B cell (primary cell): ENCODE measurements at regions not wholly inside any gene's neighbourhood (a gene's known extent, or its start where the extent isn't known, plus 50 kb on each side); places are given as distances from the start of the nearest gene placed in this dataset.

ENCODE experiments used
- ATAC-seq: fragments of 200-7000 bp; cut with Tn5 transposase; one replicate; pipeline ENCODE4 v1.10.0; 2021; ENCODE audit warnings: low read depth, mild to moderate bottlenecking, moderate number of reproducible peaks, moderate library complexity
- CTCF ChIA-PET: fragments of 350-600 bp; sonication (Branson Sonifier 250); formaldehyde crosslinking; loops from one replicate; lab custom pipeline; 2021; ENCODE audit warnings: antibody characterized with exemption, inconsistent platforms; lab: Charles Lee
- POLR2A ChIA-PET: fragments of 350-600 bp; sonication (Branson Sonifier 250); formaldehyde crosslinking; loops from one replicate; lab custom pipeline; 2021; ENCODE audit warnings: antibody characterized with exemption; lab: Charles Lee
- DNase-seq: peaks from one replicate; pipeline ENCODE4 v3.0.0; 2013
- H2AFZ ChIP-seq: 2 replicates; pipeline ENCODE4 v1.6.1; 2012; ENCODE audit warnings: mild to moderate bottlenecking, low read depth, low read length; ENCODE audit not compliant: insufficient read depth, poor library complexity, severe bottlenecking
- H3K27ac ChIP-seq, 2 donors: 1 replicate in 1 of 2; 2 replicates in 1 of 2; pipeline ENCODE4 v1.5.1; 2012 to 2013; ENCODE audit warnings: low read length in 2 of 2, mild to moderate bottlenecking in 2 of 2, moderate library complexity in 1 of 2
- H3K27me3 ChIP-seq, 4 experiments: fragments of 200-600 bp in 1 of 4; sonication (generic) in 1 of 4; replicated peaks in 1 of 4; 1 replicate in 2 of 4; 2 replicates in 2 of 4; pipeline versions ENCODE4 v1.6.1 to v1.7.0; 2013 to 2016; ENCODE audit warnings: low read length in 3 of 4, mild to moderate bottlenecking in 2 of 4, mixed read lengths in 1 of 4, moderate library complexity in 1 of 4; ENCODE audit not compliant: insufficient read depth in 4 of 4, control insufficient read depth in 3 of 4; ENCODE audit errors: control extremely low read depth in 1 of 4
- H3K36me3 ChIP-seq, 2 experiments: replicated peaks in 1 of 2; 1 replicate in 1 of 2; 2 replicates in 1 of 2; pipeline versions ENCODE4 v1.6.1 to v1.7.1; 2013; ENCODE audit warnings: low read length in 1 of 2; ENCODE audit not compliant: insufficient read depth in 2 of 2, control insufficient read depth in 1 of 2; ENCODE audit errors: control extremely low read depth in 1 of 2, extremely low read depth in 1 of 2
- H3K4me1 ChIP-seq, 2 donors: fragments of 200-600 bp in 1 of 2; sonication (generic) in 1 of 2; 1 replicate in 1 of 2; 2 replicates in 1 of 2; pipeline versions ENCODE4 v1.5.1 to v1.6.1; 2013 to 2017; ENCODE audit warnings: low read length in 2 of 2; ENCODE audit not compliant: control insufficient read depth in 2 of 2, insufficient read depth in 2 of 2
- H3K4me2 ChIP-seq: replicated peaks from 2 replicates; pipeline ENCODE3; 2012; ENCODE audit warnings: mild to moderate bottlenecking, low read depth, low read length; ENCODE audit not compliant: poor library complexity, severe bottlenecking
- H3K4me3 ChIP-seq, 5 experiments: fragments of 200-600 bp in 1 of 5; sonication (generic) in 1 of 5; 1 replicate in 3 of 5; 2 replicates in 2 of 5; pipeline versions ENCODE4 v1.5.1 to v1.7.0; 2011 to 2016; ENCODE audit warnings: low read length in 4 of 5, mild to moderate bottlenecking in 4 of 5, low read depth in 2 of 5, control low read depth in 1 of 5, moderate library complexity in 1 of 5; ENCODE audit not compliant: insufficient read depth in 1 of 5; ENCODE audit errors: control extremely low read depth in 1 of 5, extremely low read depth in 1 of 5
- H3K79me2 ChIP-seq: fragments of 200-600 bp; sonication (generic); one replicate; pipeline ENCODE4 v1.6.0; 2016; ENCODE audit warnings: low read length; ENCODE audit not compliant: control insufficient read depth, insufficient read depth
- H3K9ac ChIP-seq: fragments of 200-600 bp; sonication (generic); 2 replicates; pipeline ENCODE4 v1.6.1; 2017; ENCODE audit warnings: mild to moderate bottlenecking, low read length, moderate library complexity
- H3K9me3 ChIP-seq, 3 donors: one replicate each; pipeline versions ENCODE4 v1.6.1 to v1.7.1; 2013; ENCODE audit warnings: low read length in 2 of 3; ENCODE audit not compliant: control insufficient read depth in 2 of 3, insufficient read depth in 1 of 3; ENCODE audit errors: control extremely low read depth in 1 of 3
- H4K20me1 ChIP-seq: 2 replicates; pipeline ENCODE4 v1.6.0; 2012; ENCODE audit warnings: mild to moderate bottlenecking, low read length; ENCODE audit not compliant: insufficient read depth, control insufficient read depth, poor library complexity, severe bottlenecking
- H3K27ac Mint-ChIP-seq: one replicate; pipeline ENCODE4 v1.8.0; 2021; ENCODE audit warnings: mixed read lengths
- H3K27me3 Mint-ChIP-seq: one replicate; pipeline ENCODE4 v1.8.0; 2021; ENCODE audit warnings: mixed read lengths
- H3K4me1 Mint-ChIP-seq: one replicate; pipeline ENCODE4 v1.8.0; 2021; ENCODE audit warnings: mixed read lengths
- H3K4me3 Mint-ChIP-seq: one replicate; pipeline ENCODE4 v1.8.0; 2021; ENCODE audit warnings: mixed read lengths
- H3K9me3 Mint-ChIP-seq: one replicate; pipeline ENCODE4 v1.8.0; 2022; ENCODE audit warnings: mixed read lengths; ENCODE audit not compliant: insufficient read depth
- EZH2 ChIP-seq: IDR thresholded peaks from 2 replicates; pipeline ENCODE4 v1.6.1; 2012; ENCODE audit warnings: borderline replicate concordance, low read depth, mild to moderate bottlenecking, moderate library complexity, low read length; ENCODE audit not compliant: insufficient read depth, poor library complexity, severe bottlenecking
- WGBS: methylation state at CpG from one replicate; pipeline ENCODE4 v1.1.5; 2013; ENCODE audit warnings: missing lambda C conversion rate; ENCODE audit not compliant: insufficient coverage; 5-methylcytosine and 5-hydroxymethylcytosine counted together
- intact Hi-C: fragments of 100-400 bp; cut with micrococcal nuclease; formaldehyde crosslinking; loops from one replicate; pipeline ENCODE4 v1.10.0; 2022
- TF ChIP-seq, protein P1 (sequence below): fragments of 200-600 bp; IDR thresholded peaks from one replicate; pipeline ENCODE4 v1.8.0; 2022; ENCODE audit warnings: antibody characterized with exemption, mild to moderate bottlenecking

DNA sequence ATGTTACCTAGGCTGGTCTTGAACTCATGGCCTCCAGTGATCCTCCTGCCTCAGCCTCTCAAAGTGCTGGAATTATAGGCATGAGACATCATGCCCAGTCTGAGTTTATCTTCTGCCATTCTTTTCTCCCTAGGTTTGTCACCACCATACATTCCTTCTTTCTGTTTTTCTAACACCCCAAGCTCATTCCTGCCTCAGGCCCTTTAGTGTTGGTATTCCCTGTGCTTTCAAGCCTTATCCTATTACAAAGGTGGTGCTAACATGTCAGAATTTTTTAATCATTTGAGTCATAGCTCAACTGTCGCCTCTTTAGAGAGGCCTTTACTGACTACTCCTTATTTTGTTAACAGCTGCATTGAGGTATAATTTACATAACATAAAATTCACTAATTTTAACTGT, 221.1 kb upstream of the PRSS16 start:
- Histone ChIP-seq H3K36me3 (no peaks in the 10 kb centered on the region), H3K9ac (no peak overlapping the region), H3K4me1 (no peaks in the 10 kb centered on the region), H3K9me3 (peaks cover 0 to 2% (median 0%) of the 10 kb centered on the region in 3 donors), H2AFZ (no peak overlapping the region), H3K4me2 (no peak overlapping the region), H3K27ac (no peak overlapping the region), H3K4me3 (no peak overlapping the region), H3K79me2 (no peaks in the 10 kb centered on the region), H3K27me3 (peaks cover 0 to 8% (median 1%) of the 10 kb centered on the region in 4 experiments), H4K20me1 (no peaks in the 10 kb centered on the region)
- intact Hi-C loops = no loop called here
- no peak overlapping the region for H3K4me3 Mint-ChIP-seq
- H3K27ac Mint-ChIP-seq = no peak overlapping the region
- ATAC-seq = no peak
- peaks cover 60% of the 10 kb centered on the region for H3K27me3 Mint-ChIP-seq
- WGBS = no CpG with 5 or more reads among the region's 1 CpG
- no peak for DNase-seq
- no peaks in the 10 kb centered on the region for H3K9me3 Mint-ChIP-seq
- CTCF ChIA-PET = no interaction called here
- no peaks in the 10 kb centered on the region for H3K4me1 Mint-ChIP-seq
- POLR2A ChIA-PET = no interaction called here
- TF ChIP-seq EZH2 = no peak
- TF ChIP-seq, protein P1, sequence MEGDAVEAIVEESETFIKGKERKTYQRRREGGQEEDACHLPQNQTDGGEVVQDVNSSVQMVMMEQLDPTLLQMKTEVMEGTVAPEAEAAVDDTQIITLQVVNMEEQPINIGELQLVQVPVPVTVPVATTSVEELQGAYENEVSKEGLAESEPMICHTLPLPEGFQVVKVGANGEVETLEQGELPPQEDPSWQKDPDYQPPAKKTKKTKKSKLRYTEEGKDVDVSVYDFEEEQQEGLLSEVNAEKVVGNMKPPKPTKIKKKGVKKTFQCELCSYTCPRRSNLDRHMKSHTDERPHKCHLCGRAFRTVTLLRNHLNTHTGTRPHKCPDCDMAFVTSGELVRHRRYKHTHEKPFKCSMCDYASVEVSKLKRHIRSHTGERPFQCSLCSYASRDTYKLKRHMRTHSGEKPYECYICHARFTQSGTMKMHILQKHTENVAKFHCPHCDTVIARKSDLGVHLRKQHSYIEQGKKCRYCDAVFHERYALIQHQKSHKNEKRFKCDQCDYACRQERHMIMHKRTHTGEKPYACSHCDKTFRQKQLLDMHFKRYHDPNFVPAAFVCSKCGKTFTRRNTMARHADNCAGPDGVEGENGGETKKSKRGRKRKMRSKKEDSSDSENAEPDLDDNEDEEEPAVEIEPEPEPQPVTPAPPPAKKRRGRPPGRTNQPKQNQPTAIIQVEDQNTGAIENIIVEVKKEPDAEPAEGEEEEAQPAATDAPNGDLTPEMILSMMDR = no peak

DNA sequence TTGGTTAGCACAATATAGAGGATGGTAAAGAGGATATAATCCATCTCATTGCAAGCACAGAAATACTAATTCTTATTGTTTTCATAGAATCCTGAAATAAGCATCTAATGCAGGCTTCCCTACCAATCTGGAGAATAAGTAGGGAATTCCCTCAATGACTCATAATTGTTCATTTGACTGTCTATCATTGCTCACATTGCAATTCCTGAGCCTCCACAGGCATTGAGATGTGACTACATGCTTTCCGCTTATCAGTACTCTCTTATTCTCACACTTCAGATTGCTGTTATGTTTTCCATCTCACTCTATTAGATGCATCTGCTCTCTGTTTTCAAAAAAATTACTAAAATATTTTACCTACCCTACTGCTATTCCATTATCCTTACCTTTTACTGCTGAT, 216.2 kb upstream of the PRSS16 start:
- ChIA-PET POLR2A (no interaction called here), CTCF (no interaction called here)
- no peaks in the 10 kb centered on the region for H3K36me3 ChIP-seq
- DNase-seq = no peak
- H3K27me3 ChIP-seq = peaks cover 0 to 21% (median 4%) of the 10 kb centered on the region in 4 experiments
- Mint-ChIP-seq H3K27me3 (peaks cover 53% of the 10 kb centered on the region), H3K27ac (no peak overlapping the region), H3K4me3 (no peak overlapping the region), H3K4me1 (no peaks in the 10 kb centered on the region), H3K9me3 (no peaks in the 10 kb centered on the region)
- H3K9me3 ChIP-seq = peaks cover 0 to 2% (median 0%) of the 10 kb centered on the region in 3 donors
- no peak overlapping the region for H3K4me2 ChIP-seq
- H3K4me1 ChIP-seq = no peaks in the 10 kb centered on the region
- H3K9ac ChIP-seq = no peak overlapping the region
- intact Hi-C loops = no loop called here
- no peaks in the 10 kb centered on the region for H4K20me1 ChIP-seq
- H3K79me2 ChIP-seq = no peaks in the 10 kb centered on the region
- WGBS = 93% methylated on average over 1 of the region's 1 CpG
- no peak overlapping the region for H3K27ac ChIP-seq
- no peak for TF ChIP-seq EZH2
- TF ChIP-seq, protein P1 = no peak
- no peak for ATAC-seq
- no peak overlapping the region for H3K4me3 ChIP-seq
- H2AFZ ChIP-seq = no peak overlapping the region
